ENCODE measurements at regions not wholly inside any gene's neighbourhood (a gene's known extent, or its start where the extent isn't known, plus 50 kb on each side); places are given as distances from the start of the nearest gene placed in this dataset.

DNA sequence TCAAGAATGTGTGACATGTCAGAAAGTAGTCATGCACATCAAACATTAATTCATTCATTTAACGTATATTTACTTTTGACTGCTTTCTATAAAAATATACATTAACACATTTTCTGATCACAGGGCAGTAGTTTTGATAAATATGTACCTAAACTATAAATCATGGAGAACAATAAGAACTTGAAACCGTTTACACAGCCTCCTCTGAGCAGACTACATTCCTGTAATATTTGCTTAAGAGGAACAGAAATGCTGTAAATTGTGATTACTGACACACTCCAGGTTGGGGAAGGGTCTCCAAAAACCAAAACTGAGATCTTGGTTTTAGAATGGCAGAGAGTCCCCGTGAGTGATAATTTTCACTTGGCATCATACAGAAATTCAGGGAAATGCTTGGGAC lies 120.7 kb upstream of the PPARGC1A start:
- TF ChIP-seq CHD2 (IDR thresholded peaks at IDR 0.05; ENCODE audit: low read length, partially characterized antibody) (no peak), CTCF (IDR thresholded peaks at IDR 0.05) (no peak), RFX5 (IDR thresholded peaks at IDR 0.05) (no peak), POLR2A (IDR thresholded peaks at IDR 0.05; ENCODE audit: low read length) (no peak), MAFK (IDR thresholded peaks at IDR 0.05; ENCODE audit: partially characterized antibody) (no peak), POLR2AphosphoS2 (conservative IDR thresholded peaks at IDR 0.05; ENCODE audit: low read length) (no peak), FOSL2 (IDR thresholded peaks at IDR 0.05) (no peak), FOSL2 (CRISPR knock-in tag; IDR thresholded peaks at IDR 0.05) (no peak)
- TF ChIP-seq, protein P1, sequence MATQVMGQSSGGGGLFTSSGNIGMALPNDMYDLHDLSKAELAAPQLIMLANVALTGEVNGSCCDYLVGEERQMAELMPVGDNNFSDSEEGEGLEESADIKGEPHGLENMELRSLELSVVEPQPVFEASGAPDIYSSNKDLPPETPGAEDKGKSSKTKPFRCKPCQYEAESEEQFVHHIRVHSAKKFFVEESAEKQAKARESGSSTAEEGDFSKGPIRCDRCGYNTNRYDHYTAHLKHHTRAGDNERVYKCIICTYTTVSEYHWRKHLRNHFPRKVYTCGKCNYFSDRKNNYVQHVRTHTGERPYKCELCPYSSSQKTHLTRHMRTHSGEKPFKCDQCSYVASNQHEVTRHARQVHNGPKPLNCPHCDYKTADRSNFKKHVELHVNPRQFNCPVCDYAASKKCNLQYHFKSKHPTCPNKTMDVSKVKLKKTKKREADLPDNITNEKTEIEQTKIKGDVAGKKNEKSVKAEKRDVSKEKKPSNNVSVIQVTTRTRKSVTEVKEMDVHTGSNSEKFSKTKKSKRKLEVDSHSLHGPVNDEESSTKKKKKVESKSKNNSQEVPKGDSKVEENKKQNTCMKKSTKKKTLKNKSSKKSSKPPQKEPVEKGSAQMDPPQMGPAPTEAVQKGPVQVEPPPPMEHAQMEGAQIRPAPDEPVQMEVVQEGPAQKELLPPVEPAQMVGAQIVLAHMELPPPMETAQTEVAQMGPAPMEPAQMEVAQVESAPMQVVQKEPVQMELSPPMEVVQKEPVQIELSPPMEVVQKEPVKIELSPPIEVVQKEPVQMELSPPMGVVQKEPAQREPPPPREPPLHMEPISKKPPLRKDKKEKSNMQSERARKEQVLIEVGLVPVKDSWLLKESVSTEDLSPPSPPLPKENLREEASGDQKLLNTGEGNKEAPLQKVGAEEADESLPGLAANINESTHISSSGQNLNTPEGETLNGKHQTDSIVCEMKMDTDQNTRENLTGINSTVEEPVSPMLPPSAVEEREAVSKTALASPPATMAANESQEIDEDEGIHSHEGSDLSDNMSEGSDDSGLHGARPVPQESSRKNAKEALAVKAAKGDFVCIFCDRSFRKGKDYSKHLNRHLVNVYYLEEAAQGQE (IDR thresholded peaks at IDR 0.05) = no peak

Data from A549 (cell line).